Neural progenitor cell (in vitro differentiated cells): ENCODE measurements at regions not wholly inside any gene's neighbourhood (a gene's known extent, or its start where the extent isn't known, plus 50 kb on each side); places are given as distances from the start of the nearest gene placed in this dataset.

Experiments used
- DNase-seq: peaks from one replicate; pipeline ENCODE4 v3.0.0-alpha.2; 2016; ENCODE audit warnings: low spot score
- H2AFZ ChIP-seq: fragments of 200-600 bp; sonication (generic); replicated peaks from 2 replicates; pipeline ENCODE4 v1.6.1; 2016; ENCODE audit warnings: antibody characterized with exemption
- H3F3A ChIP-seq: fragments of 200-600 bp; sonication (generic); 2 replicates; pipeline ENCODE4 v1.6.1; 2016; ENCODE audit warnings: antibody characterized with exemption, low read depth
- H3K27ac ChIP-seq: fragments of 200-600 bp; sonication (generic); 2 replicates; pipeline ENCODE4 v1.5.1; 2016; ENCODE audit warnings: mild to moderate bottlenecking
- H3K27me3 ChIP-seq: fragments of 200-600 bp; sonication (generic); 2 replicates; pipeline ENCODE4 v1.6.1; 2016; ENCODE audit warnings: mild to moderate bottlenecking, moderate library complexity
- H3K36me3 ChIP-seq: fragments of 200-600 bp; sonication (generic); 2 replicates; pipeline ENCODE4 v1.5.1; 2016
- H3K4me1 ChIP-seq: fragments of 200-600 bp; sonication (generic); 2 replicates; pipeline ENCODE4 v1.6.1; 2016; ENCODE audit warnings: mixed run types
- H3K4me2 ChIP-seq: fragments of 200-600 bp; sonication (generic); 2 replicates; pipeline ENCODE4 v1.6.1; 2016
- H3K4me3 ChIP-seq: fragments of 200-600 bp; sonication (generic); 2 replicates; pipeline ENCODE4 v1.5.1; 2016
- H3K79me2 ChIP-seq: fragments of 200-600 bp; sonication (generic); 2 replicates; pipeline ENCODE4 v1.6.1; 2016; ENCODE audit warnings: low read depth
- H3K9ac ChIP-seq: fragments of 200-600 bp; sonication (generic); 2 replicates; pipeline ENCODE4 v1.6.1; 2016
- H3K9me3 ChIP-seq: fragments of 200-600 bp; sonication (generic); 2 replicates; pipeline ENCODE4 v1.5.1; 2016; ENCODE audit warnings: low read depth
- H4K20me1 ChIP-seq: fragments of 200-600 bp; sonication (generic); 2 replicates; pipeline ENCODE4 v1.6.1; 2016; ENCODE audit warnings: low read depth
- H3K27ac Mint-ChIP-seq: 3 replicates; pipeline ENCODE4 v1.8.0; 2021; ENCODE audit warnings: mixed read lengths
- H3K27me3 Mint-ChIP-seq: 2 replicates; pipeline ENCODE4 v1.8.0; 2022; ENCODE audit warnings: low read depth, mild to moderate bottlenecking, inconsistent platforms, moderate library complexity, mixed read lengths; ENCODE audit not compliant: insufficient read depth
- H3K36me3 Mint-ChIP-seq: 3 replicates; pipeline ENCODE4 v1.8.0; 2021; ENCODE audit warnings: mixed read lengths
- H3K4me1 Mint-ChIP-seq: 3 replicates; pipeline ENCODE4 v1.8.0; 2021; ENCODE audit warnings: mixed read lengths
- H3K4me3 Mint-ChIP-seq: 3 replicates; pipeline ENCODE4 v1.8.0; 2021; ENCODE audit warnings: mild to moderate bottlenecking, moderate library complexity, mixed read lengths
- H3K9me3 Mint-ChIP-seq: 3 replicates; pipeline ENCODE4 v1.8.0; 2020; ENCODE audit warnings: mixed read lengths
- EZH2 ChIP-seq: fragments of 200-600 bp; sonication (generic); IDR thresholded peaks from 2 replicates; pipeline ENCODE4 v1.6.1; 2017; ENCODE audit warnings: antibody characterized with exemption, mild to moderate bottlenecking, moderate library complexity
- EZH2phosphoT487 ChIP-seq: fragments of 200-600 bp; sonication (generic); IDR thresholded peaks from 2 replicates; pipeline ENCODE4 v1.6.1; 2017; ENCODE audit warnings: antibody characterized with exemption
- TF ChIP-seq, protein P1 (sequence below): fragments of 200-600 bp; sonication (generic); IDR thresholded peaks from 2 replicates; pipeline ENCODE4 v1.5.1; 2017; ENCODE audit warnings: antibody characterized with exemption, mild to moderate bottlenecking

DNA sequence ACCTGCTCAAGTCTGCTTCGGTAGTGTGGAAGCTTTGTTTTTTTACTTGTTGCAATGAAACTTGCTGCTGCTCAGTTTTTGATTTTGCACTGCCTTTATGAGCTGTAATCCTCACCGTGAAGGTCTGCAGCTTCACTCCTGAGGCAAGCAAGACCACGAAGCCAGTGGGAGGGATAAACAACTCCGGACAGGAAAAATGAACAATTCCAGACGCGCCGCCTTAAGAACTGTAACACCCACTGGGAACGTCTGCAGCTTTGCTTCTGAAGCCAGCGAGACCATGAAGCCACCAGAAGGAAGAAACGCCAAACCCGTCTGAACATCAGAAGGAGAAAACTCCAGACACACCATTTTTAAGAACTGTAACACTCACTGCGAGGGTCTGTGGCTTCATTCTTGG, 245.7 kb upstream of the REG3G start:
- Histone ChIP-seq H3K36me3 (no peaks in the 10 kb centered on the region), H3F3A (no peaks in the 10 kb centered on the region), H3K4me1 (no peaks in the 10 kb centered on the region), H3K79me2 (no peaks in the 10 kb centered on the region), H3K4me3 (no peak overlapping the region), H2AFZ (no peak overlapping the region), H3K9me3 (no peaks in the 10 kb centered on the region), H3K27me3 (no peaks in the 10 kb centered on the region), H3K9ac (no peak overlapping the region), H3K27ac (no peak overlapping the region), H4K20me1 (no peaks in the 10 kb centered on the region), H3K4me2 (no peak overlapping the region)
- H3K27me3 Mint-ChIP-seq: no peaks in the 10 kb centered on the region
- TF ChIP-seq EZH2 (no peak), EZH2phosphoT487 (no peak)
- TF ChIP-seq, protein P1, sequence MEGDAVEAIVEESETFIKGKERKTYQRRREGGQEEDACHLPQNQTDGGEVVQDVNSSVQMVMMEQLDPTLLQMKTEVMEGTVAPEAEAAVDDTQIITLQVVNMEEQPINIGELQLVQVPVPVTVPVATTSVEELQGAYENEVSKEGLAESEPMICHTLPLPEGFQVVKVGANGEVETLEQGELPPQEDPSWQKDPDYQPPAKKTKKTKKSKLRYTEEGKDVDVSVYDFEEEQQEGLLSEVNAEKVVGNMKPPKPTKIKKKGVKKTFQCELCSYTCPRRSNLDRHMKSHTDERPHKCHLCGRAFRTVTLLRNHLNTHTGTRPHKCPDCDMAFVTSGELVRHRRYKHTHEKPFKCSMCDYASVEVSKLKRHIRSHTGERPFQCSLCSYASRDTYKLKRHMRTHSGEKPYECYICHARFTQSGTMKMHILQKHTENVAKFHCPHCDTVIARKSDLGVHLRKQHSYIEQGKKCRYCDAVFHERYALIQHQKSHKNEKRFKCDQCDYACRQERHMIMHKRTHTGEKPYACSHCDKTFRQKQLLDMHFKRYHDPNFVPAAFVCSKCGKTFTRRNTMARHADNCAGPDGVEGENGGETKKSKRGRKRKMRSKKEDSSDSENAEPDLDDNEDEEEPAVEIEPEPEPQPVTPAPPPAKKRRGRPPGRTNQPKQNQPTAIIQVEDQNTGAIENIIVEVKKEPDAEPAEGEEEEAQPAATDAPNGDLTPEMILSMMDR: no peak
- peaks cover 5% of the 10 kb centered on the region for H3K4me1 Mint-ChIP-seq
- peaks cover 6% of the 10 kb centered on the region for H3K9me3 Mint-ChIP-seq
- no peak overlapping the region for H3K4me3 Mint-ChIP-seq
- DNase-seq: no peak
- no peaks in the 10 kb centered on the region for H3K36me3 Mint-ChIP-seq
- no peak overlapping the region for H3K27ac Mint-ChIP-seq

- no peak overlapping the region for H3K4me3 ChIP-seq
- Mint-ChIP-seq H3K27me3 (no peaks in the 10 kb centered on the region), H3K4me1 (peaks cover 5% of the 10 kb centered on the region), H3K27ac (no peak overlapping the region), H3K9me3 (peaks cover 6% of the 10 kb centered on the region), H3K4me3 (no peak overlapping the region), H3K36me3 (no peaks in the 10 kb centered on the region)
- no peaks in the 10 kb centered on the region for H3K36me3 ChIP-seq
- H3K27me3 ChIP-seq: no peaks in the 10 kb centered on the region
- H3K79me2 ChIP-seq: no peaks in the 10 kb centered on the region
- no peak overlapping the region for H3K9ac ChIP-seq
- TF ChIP-seq, protein P1: no peak
- H3K9me3 ChIP-seq: no peaks in the 10 kb centered on the region
- no peak for DNase-seq
- H3K27ac ChIP-seq: no peak overlapping the region
- no peaks in the 10 kb centered on the region for H4K20me1 ChIP-seq
- H3K4me1 ChIP-seq: no peaks in the 10 kb centered on the region
- no peak overlapping the region for H3K4me2 ChIP-seq
- no peaks in the 10 kb centered on the region for H3F3A ChIP-seq
- H2AFZ ChIP-seq: no peak overlapping the region
Measured at GRCh38 chr2:78780256-78780655, 245.2 kb upstream of the REG3G start.

GRCh38 chr2:78780864-78781583, 244.5 kb upstream of the REG3G start:
- no peaks in the 10 kb centered on the region for H3F3A ChIP-seq
- H3K4me2 ChIP-seq: no peak overlapping the region
- H4K20me1 ChIP-seq: no peaks in the 10 kb centered on the region
- no peaks in the 10 kb centered on the region for H3K36me3 Mint-ChIP-seq
- H3K27ac ChIP-seq: no peak overlapping the region
- H3K4me3 ChIP-seq: no peak overlapping the region
- TF ChIP-seq, protein P1: no peak
- TF ChIP-seq EZH2: no peak
- no peak for TF ChIP-seq EZH2phosphoT487
- no peaks in the 10 kb centered on the region for H3K36me3 ChIP-seq
- H3K4me3 Mint-ChIP-seq: no peak overlapping the region
- peaks cover 6% of the 10 kb centered on the region for H3K9me3 Mint-ChIP-seq
- no peaks in the 10 kb centered on the region for H3K27me3 Mint-ChIP-seq
- H3K9ac ChIP-seq: no peak overlapping the region
- H3K4me1 Mint-ChIP-seq: peaks cover 5% of the 10 kb centered on the region
- H3K9me3 ChIP-seq: no peaks in the 10 kb centered on the region
- H3K27ac Mint-ChIP-seq: no peak overlapping the region
- H3K79me2 ChIP-seq: no peaks in the 10 kb centered on the region
- no peak overlapping the region for H2AFZ ChIP-seq
- no peaks in the 10 kb centered on the region for H3K27me3 ChIP-seq
- no peaks in the 10 kb centered on the region for H3K4me1 ChIP-seq
- DNase-seq: no peak
